CD4-positive, alpha-beta T cell treated with Interleukin-6 for 4 hours (primary cell): ENCODE measurements at regions not wholly inside any gene's neighbourhood (a gene's known extent, or its start where the extent isn't known, plus 50 kb on each side); places are given as distances from the start of the nearest gene placed in this dataset.
"Not testable (repeated sequence)": the region's sequence is repeated elsewhere in the genome, so short reads cannot be mapped to it uniquely, and the experiment has no call there.

ENCODE experiments used
- DNase-seq: peaks from one replicate; pipeline ENCODE4 v3.0.0-alpha.2; 2020; ENCODE audit warnings: mixed read lengths

DNA sequence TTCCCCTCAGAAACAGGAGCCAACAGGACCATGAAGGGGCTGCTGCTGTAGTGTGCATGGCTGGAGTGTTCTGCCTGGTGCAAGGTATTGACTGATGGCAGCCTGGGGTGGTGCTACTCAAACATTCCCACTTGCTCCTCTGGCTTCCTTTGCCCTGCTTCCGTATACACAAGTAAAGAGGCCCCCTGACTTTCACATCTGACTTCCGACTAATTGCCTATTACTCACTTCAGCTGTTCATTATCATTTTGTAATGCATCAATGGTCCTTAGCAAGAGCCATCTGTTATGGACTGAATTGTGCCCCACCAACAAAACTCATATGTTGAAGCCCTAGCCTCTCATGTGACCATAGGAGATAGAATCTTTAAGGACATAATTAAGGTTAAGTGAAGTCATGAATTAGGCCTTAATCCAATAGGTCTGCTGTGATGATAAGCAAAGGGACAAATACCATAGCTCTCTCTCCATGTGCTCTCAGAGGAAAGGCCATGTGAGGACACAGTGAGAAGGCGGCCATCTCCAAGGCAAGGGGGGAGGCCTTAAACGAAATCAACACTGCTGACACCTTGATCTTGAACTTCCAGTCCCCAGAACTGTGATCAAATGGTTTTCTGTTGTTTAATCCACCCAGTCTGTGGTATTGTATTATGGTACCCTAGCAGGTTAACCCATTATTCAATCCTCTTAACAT lies 122.5 kb upstream of the CLNK start:
- DNase-seq = no peak

DNA sequence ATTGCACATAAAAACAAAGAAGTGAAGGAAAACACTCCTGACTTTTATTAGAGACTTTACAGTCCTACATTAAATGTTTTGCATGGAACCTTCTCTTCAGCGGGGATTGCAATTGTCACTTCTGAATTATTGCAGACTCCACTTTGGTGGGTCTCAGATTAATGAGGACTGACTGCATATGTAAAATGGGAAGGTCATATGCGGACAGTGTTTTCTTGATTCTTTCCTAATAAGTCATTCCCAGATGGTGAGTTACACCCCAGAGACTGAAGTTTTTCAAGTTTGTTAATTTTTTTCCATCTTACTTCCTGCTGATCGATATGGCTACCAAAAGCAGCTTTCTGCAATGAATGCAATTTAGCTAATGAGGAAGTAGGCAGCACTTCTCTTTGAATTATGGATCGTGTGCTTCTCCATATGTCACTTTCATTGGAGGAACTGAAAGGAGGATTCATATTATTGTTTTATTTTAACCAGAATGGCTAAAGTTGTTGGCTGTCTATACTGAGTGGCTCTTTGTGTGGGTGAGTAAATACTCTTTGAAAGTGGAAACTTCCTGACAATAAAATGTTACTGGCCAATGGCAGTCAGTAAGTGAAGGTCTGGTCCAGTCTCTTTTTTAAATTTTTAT lies 119.3 kb upstream of the CLNK start:
- no peak for DNase-seq

DNA sequence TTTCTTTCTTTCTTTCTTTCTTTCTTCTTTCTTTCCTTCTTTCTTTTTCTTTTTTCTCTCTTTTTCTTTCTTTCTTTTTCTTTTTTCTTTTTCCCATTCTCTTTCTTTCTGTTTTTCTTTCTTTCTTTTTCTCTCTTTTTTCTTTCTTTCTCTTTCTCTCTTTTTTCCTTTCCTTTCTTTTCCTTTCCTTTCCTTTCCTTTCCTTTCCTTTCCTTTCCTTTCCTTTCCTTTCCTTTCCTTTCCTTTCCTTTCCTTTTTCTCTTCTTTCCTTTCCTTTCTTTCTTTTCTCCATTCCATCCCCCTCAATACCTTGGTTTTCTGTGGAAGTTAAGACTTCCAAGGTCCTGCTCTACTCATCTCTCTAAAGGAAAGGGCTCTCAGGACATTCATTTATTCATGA lies 102.8 kb upstream of the CLNK start:
- DNase-seq = no peak

DNA sequence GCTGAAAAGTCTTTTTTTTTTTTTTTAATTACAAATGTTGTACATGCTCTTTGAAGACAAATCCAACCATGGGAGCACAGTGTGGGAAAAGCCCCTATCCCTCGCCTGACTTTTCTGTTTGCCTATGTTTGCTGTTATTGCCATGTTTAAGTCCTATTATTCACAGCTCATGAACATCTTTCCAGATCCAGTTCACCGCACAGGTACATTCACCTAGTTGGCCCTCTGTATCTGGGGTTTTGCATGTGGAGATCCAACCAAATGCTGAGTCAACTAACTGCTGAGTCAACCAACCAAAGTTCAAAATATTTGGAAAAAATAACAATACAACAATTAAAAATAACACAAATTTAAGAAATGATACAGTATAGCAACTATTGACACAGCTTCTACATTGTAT lies 100.1 kb upstream of the CLNK start:
- DNase-seq = no peak

DNA sequence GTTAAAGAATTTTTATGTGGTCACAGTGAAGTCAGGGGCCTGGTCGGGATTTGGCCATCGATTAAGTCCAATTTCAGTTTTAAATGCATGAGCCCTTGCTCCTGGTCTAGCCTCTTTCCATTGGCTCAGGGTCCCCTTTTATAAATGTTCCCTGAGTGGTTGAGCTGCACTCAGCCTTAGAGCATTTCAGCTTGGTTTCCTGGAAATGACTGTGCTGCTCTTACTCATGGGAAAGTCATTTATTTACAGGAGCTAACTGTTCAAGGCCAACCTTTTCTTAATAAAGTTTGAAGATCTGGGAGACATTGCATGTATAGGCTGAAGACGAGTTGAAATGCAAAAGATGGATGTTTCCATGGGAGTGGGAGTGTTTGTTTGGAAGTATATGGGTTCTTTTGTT lies 98.8 kb upstream of the CLNK start:
- no peak for DNase-seq

DNA sequence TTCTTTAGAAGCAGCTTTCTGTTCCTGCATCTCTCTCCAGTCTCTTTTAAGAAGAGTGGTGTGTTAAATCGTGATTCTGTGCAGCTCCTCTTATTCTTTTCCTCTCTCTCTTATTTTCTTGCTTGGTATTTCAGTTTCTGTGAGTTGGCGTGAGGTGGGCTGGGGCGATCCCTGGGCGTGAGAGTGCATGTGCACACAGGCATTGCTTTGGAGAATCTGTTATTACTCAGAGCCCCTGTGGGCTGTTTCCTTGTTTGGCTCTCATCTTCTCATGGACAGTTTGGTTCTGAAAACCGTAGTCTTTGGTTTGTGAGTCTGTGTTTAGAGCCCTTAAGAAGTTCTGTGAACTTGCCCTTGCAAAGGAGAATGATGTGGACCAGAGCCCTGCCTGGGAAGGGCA lies 97.2 kb upstream of the CLNK start:
- DNase-seq = no peak

DNA sequence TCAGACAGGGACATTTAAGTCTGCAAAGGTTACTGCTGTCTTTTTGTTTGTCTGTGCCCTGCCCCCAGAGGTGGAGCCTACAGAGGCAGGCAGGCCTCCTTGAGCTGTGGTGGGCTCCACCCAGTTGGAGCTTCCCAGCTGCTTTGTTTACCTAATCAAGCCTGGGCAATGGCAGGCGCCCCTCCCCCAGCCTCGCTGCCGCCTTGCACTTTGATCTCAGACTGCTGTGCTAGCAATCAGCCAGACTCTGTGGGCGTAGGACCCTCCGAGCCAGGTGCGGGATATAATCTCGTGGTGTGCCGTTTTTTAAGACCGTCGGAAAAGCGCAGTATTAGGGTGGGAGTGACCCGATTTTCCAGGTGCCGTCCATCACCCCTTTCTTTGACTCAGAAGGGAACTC lies 96.2 kb upstream of the CLNK start:
- DNase-seq = not testable (repeated sequence)

DNA sequence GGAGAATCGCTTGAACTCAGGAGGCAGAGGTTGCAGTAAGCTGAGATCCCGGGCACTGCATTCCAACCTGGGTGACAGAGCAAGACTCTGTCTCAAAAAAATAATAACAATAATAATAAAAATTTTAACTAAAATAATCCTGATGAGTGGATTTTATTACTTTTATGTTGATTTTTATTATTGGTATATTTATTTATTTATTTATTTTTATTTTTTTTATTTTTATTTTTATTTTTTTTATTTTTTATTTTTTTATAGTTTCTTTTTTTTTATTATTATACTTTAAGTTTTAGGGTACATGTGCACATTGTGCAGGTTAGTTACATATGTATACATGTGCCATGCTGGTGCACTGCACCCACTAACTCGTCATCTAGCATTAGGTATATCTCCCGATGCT lies 90.6 kb upstream of the CLNK start:
- not testable (repeated sequence) for DNase-seq

DNA sequence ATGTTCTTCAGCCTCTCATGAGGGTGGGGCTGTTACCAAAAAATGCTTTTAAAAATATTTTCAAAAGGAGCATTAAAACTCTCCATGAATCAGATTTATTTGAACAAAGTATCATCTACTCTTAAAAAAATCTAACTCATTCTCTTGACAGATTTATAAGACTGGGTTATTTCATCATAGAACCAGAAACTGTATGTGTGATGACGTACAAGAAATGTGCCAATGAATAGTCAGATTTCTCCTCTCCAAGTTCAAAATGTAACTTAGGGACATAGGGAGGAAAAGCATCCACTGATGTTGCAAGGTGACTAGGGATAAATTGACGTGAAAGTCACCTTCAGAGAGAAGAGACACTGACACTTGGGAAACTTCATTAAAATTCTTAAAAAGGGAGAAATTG lies 89.1 kb upstream of the CLNK start:
- no peak for DNase-seq

DNA sequence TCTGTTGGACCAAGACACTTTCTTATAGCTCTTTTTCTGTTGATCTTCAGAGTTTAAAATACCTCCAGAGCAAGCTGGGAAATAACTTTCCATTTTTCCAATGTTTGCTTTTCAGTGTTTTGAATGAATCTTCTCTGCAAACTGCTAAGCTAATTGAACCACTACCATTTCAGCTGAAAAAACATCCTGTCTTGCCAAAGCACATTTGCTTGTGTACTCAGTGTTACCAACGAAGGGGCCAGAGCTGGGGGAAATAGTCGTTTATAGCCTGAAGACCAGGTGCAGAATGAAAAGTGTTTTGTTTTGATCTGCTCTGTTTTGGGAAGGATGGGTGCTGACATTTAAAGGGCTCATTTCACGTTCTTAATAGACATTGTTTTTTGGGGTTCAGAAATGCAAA lies 88.4 kb upstream of the CLNK start:
- no peak for DNase-seq

DNA sequence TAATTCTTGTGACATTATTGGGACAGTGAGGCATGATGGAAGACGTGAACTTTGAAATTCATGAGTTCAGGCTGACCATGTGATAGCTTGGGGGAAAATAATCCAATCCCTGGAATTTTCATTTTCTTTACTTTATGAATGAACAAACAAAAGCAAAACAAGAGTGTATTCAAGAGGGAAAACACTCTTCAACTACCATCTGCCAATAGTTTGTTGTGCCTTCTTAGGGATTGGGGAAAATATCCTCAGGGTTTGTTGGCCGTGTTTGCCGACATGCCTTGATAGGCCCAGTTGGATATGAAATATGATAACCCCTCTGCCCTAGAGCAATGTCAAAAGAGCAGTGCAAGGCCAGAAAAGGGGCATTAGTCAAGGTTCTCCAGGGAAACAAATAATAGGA lies 80.8 kb upstream of the CLNK start:
- DNase-seq = no peak

DNA sequence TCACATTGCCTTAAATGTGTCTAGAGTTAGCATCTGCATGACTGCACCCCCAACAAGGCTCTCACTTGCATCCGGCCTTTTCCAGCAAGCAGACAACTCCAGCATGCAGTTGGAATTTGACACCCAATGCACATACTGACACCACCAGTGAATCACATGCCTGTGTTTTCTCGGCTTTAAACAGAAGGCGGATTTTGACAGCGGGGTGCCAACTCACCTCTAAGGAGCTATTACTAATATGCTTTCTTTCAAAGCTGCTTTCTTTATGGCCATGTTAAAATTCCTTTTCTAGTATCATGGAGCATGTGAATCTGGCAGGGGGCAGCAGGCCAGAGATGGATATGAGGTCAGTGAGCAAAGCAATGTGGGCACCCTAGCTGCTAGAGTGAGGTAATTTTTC lies 78.0 kb upstream of the CLNK start:
- DNase-seq = no peak

DNA sequence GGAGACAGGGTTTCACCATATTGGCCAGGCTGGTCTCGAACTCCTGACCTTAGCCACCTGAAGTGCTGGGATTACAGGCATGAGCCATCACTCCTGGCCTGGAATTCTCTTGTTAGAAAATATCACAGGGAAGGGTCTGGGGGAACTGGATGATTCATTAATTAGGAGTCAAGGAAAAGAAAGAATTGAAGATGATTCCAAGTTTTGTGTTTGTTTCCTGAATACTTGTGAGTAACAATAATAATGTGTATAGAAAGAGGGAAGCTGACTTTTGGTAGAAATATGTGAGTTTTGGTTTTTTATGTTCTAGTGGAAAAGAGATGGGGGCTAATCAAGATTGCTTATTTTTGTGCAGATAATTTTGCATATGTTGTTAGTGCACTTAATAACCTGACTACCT lies 77.3 kb upstream of the CLNK start:
- DNase-seq = no peak

DNA sequence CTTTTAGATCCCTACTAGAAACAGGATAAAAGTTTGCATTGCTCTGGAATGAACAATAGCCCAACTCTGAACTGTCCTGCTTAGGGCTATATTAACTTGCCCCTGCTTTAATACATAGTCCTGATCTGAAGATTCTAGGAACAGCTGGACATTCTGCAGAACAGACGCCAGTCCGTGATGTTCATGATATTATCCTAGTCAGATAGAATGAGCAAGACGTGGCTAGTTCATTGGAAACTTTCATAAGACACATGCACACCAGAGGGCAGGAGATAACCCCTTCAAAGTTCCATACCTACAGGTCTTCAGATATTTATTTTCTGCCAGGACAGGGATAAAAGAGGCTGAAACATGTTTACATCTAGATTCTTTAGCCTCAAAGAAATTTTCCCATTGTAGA lies 75.5 kb upstream of the CLNK start:
- no peak for DNase-seq

DNA sequence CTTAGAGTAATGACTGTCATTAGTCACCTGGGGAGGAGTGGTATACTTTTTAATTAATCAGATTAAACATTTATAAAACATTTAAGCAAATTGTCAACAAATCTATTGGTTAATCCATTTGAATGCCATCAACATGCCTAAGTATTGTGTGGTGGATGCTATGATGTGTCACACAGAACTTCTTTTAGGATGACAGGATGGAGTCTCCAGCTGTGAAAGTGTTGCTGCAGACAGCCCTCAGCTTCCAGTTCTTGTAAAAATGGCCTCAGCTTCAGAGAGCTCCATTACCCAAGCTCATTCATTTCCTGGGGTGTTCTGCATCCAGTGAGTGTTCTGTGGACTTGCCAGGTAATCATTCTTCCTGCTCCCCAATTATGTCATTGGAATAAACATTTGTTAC lies 74.3 kb upstream of the CLNK start:
- DNase-seq = no peak

DNA sequence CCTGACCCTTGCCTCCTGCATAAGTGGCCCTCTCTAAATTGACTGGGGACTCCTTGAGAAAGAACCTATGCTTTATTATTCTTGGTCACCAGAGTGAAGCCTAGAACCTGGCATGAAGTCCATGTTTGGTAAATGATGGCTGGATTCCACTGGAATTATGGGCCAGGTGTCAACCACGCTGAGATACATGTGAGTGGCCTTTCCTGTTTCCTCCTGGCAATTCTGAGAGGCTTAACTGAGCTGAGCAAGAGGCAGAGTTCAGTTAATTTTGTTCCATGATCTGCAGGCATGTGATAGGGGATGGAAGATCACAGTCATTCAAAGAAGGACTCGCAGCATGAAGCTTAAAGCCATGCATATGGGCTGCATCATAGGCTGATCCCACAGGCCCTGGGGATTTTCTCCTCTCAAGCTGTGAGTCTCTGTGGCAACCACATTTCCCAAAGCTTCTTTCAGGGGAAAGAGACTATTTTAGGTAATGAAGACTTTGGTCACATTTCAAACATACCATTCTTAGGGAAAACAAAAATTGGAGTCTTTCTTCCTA lies 69.4 kb upstream of the CLNK start:
- no peak for DNase-seq

DNA sequence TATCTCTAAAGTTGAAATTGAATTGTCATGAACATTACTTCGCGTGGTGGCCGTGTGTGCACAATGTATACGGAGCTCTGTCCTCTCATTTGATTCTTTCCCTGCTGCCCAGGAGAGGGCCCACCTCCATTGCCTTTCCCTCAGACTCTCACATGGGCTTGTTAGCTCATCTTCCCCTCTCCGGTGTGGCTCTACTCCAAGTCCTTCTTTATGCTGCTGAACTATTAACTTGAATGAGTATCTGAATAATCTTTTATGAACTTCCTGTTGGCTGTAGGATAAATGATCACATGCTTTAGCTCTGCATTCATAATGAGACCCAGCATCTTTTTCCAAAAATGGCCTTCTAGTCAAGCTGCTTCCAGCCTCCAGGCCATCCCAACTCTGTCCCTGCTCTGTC lies 68.8 kb upstream of the CLNK start:
- DNase-seq = no peak

DNA sequence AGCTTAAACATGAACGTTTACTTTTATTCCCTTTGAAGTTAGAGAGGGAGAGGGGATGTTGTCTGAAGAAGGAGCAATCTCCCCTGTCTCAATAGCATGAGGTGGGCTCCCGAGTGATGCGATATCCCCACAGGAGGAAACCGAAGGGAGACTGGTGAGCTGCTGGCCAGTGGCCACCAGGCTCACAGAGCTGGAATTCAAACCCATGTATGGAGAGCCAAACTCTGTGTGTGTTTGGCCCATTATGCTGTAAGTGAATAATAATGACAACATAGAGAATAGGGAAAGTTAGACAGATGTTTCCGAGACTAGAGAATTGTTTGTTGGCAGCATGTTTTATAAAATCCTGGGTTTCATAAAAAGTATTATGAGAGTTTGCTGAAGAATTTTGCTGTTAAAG lies 66.1 kb upstream of the CLNK start:
- DNase-seq = no peak

DNA sequence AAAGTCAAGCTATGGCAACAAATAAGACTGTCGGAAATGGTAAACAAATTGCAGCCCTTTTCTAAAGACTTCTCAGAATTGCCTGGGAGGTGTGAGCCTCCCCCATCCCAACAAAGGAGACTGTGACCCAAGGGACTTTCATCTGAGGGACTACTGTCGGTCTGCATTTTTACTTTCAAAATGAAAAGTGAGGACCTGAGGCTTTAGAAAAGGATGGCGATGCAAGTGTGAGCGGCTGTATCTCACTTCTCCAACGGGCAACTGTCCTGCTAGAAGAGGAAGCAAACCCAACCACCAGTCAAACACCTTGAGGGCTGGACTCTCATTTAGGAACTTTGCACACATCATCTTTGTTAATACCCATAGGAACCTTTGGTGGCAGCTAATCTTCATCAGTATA lies 62.6 kb upstream of the CLNK start:
- DNase-seq = no peak

DNA sequence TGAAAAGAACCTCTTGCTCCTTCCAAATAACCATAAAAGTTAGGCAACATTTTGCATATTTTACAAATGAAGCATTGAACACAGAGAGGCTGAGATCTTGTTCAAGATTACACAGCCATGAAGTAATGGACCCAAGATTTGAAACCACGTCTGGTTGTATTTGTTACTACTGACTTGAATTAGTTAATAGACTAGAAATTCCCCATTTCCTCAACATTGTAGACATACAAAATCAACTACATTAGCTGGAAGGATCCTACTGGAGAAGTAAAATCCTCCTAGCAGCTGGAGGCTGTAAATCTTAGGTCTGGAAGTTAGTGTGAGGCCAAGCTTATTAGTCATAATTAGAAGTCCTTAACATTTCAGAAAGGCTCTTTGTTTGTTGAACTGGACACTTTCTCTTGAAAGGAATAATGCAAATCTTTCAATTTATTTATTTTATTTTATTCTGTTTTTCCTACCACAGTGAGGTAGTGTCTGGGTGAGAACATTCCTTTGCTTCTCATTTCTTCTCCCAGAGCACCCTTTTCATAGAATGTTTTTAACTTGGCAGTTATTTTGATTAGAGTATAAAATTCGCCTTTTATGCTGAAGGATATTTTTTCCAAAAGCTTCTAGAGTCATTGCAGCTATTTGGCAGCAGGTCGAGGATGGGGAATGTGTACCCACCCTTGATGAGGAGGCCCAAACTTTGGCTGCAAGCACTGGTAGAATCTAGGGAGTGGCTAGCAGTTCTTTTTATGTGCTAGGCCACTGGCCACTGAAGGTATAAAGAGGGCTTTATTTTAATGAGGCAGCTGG lies 62.0 kb upstream of the CLNK start:
- DNase-seq = no peak

DNA sequence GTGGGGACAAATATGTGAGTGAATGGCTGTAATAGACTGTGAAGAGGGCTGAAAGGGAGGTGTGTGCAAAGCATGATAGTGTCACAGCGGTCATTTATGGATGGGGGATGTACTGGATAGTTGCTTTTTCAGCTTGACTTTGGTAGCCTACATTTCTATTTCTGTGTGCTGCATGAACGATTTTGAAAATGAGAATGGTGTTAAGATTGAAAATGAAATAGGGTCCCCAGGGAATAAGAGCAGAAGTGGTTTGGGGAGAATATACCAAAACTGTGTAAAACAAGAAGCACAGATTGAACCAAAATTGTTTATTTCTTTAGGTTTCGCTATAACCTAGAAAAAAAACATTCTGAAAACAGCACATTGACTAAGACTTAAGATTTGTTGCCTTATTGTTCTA lies 58.8 kb upstream of the CLNK start:
- no peak for DNase-seq

DNA sequence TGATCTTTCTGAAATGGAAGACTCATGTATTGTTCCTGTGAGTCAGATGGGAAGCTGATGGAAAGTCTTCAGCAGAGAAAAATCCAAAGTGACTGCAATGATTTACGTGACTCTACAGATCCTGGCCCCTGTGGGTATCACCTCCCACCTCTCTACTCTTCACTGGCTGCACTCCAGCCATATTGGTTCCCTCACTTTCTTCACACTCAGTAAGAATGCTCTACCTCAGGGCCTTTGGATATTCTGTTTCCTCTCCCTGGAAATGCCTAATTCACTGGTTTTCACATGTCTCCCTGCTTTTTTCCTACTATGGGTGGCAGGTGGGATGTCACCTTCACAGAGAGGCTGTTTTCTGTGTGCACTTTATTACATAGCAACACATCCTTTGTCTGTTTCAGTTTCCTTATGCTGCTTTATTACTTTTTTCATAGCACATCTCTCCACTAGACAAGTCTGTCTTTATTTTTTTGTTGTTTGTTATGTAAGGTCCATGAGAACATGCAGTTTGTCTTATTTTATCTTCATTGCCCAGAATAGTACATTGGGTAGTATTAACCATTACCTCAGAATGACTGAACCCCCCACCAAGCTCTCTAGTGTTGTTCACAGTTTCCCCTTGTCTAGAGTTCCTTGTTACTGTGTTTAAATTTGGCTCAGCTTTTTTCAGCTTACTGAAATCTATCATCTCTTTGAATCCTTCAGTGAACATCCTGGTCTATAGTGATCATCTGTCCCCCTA lies 57.6 kb upstream of the CLNK start:
- DNase-seq = no peak

DNA sequence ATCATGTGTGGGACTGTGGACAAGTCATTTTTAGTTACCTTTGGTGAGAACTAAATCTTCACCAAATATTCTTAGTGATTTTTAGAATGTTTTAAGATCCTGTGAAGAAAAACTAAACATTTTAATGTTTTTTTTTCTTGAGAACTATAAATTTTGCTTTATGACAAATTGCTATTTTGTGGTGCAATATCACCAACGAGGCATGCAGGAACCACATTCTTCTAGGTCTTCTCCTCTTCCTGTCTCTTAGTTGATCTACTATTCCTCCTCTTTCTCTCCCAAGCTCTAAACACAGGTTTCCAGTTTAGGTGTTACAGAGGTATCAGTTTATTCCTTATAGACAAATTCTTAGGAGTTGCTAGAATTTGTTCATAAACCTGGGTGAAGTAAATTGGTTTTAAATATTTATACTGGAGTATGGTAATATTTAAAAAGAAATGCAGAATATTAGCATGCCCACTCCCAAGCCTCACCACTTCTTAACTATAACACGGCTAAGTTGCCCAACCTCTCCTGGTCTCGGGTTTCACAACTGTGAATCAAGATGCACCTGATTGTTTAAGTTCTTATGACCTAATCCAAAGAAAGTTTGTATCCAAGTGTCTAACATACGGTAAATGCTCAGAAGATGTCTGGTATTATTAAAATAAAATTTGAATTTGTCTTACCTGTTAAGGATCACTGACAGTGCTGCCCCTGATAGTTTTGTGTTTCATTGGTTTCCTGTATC lies 56.5 kb upstream of the CLNK start:
- DNase-seq = no peak
